ENCODE measurements at regions not wholly inside any gene's neighbourhood (a gene's known extent, or its start where the extent isn't known, plus 50 kb on each side); places are given as distances from the start of the nearest gene placed in this dataset.

GRCh38 chr14:25180221-25180620, 130.3 kb upstream of the STXBP6 start:
- TF ChIP-seq, protein P1, sequence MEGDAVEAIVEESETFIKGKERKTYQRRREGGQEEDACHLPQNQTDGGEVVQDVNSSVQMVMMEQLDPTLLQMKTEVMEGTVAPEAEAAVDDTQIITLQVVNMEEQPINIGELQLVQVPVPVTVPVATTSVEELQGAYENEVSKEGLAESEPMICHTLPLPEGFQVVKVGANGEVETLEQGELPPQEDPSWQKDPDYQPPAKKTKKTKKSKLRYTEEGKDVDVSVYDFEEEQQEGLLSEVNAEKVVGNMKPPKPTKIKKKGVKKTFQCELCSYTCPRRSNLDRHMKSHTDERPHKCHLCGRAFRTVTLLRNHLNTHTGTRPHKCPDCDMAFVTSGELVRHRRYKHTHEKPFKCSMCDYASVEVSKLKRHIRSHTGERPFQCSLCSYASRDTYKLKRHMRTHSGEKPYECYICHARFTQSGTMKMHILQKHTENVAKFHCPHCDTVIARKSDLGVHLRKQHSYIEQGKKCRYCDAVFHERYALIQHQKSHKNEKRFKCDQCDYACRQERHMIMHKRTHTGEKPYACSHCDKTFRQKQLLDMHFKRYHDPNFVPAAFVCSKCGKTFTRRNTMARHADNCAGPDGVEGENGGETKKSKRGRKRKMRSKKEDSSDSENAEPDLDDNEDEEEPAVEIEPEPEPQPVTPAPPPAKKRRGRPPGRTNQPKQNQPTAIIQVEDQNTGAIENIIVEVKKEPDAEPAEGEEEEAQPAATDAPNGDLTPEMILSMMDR (IDR thresholded peaks at IDR 0.05), result no peak
- TF ChIP-seq POLR2A (IDR thresholded peaks at IDR 0.05), result no peak

Measured in thyroid gland (tissue), 4 donors.